Esophagus squamous epithelium (tissue), 5 donors: ENCODE measurements at regions not wholly inside any gene's neighbourhood (a gene's known extent, or its start where the extent isn't known, plus 50 kb on each side); places are given as distances from the start of the nearest gene placed in this dataset.

Source experiments
- DNase-seq: peaks from one replicate; lab custom pipeline; 2025; lab: John Stamatoyannopoulos, UW
- H3K27ac ChIP-seq, 4 donors: fragments of 200-600 bp; sonication (generic); one replicate each; pipeline ENCODE4 v1.5.1; 2016 to 2019; ENCODE audit warnings: mild to moderate bottlenecking in 1 of 4
- H3K27me3 ChIP-seq, 4 donors: fragments of 200-600 bp; sonication (generic); 1 replicate in 3 of 4; 2 replicates in 1 of 4; pipeline versions ENCODE4 v1.5.1 to v1.6.0; 2017 to 2021; ENCODE audit warnings: antibody characterized with exemption in 1 of 4
- H3K36me3 ChIP-seq, 3 donors: fragments of 200-600 bp; sonication (generic); one replicate each; pipeline ENCODE4 v1.5.1; 2016 to 2019
- H3K4me1 ChIP-seq, 3 donors: fragments of 200-600 bp; sonication (generic); one replicate each; pipeline ENCODE4 v1.5.1; 2017 to 2019
- H3K4me3 ChIP-seq, 4 donors: fragments of 200-600 bp; sonication (generic); 1 replicate in 3 of 4; 2 replicates in 1 of 4; pipeline ENCODE4 v1.5.1; 2016 to 2019; ENCODE audit warnings: mild to moderate bottlenecking in 2 of 4, moderate library complexity in 1 of 4
- H3K9me3 ChIP-seq, 3 donors: fragments of 200-600 bp; sonication (generic); one replicate each; pipeline ENCODE4 v1.5.1; 2016 to 2019
- POLR2A ChIP-seq, 4 donors: fragments of 450-650 bp; IDR thresholded peaks; one replicate each; pipeline ENCODE4 v1.6.1; 2017; ENCODE audit warnings: antibody characterized with exemption in 4 of 4, mild to moderate bottlenecking in 4 of 4, moderate library complexity in 3 of 4
- WGBS, 2 donors: methylation state at CpG; one replicate each; pipeline ENCODE4 v1.1.5; 2018; 5-methylcytosine and 5-hydroxymethylcytosine counted together
- intact Hi-C: fragments of 100-400 bp; cut with DNase I; formaldehyde crosslinking; loops from one replicate; pipeline ENCODE4 v1.15.0; 2022
- TF ChIP-seq, protein P1 (sequence below), 6 experiments: fragments of 450-650 bp in 4 of 6; fragments of 200-600 bp in 2 of 6; sonication (generic) in 2 of 6; IDR thresholded peaks; one replicate each; pipeline ENCODE4 v1.5.1; 2016 to 2019; ENCODE audit warnings: antibody characterized with exemption in 6 of 6, mild to moderate bottlenecking in 4 of 6, moderate library complexity in 4 of 6
- donor health status: DM: yes; HTN: yes; CAD: no.

DNA sequence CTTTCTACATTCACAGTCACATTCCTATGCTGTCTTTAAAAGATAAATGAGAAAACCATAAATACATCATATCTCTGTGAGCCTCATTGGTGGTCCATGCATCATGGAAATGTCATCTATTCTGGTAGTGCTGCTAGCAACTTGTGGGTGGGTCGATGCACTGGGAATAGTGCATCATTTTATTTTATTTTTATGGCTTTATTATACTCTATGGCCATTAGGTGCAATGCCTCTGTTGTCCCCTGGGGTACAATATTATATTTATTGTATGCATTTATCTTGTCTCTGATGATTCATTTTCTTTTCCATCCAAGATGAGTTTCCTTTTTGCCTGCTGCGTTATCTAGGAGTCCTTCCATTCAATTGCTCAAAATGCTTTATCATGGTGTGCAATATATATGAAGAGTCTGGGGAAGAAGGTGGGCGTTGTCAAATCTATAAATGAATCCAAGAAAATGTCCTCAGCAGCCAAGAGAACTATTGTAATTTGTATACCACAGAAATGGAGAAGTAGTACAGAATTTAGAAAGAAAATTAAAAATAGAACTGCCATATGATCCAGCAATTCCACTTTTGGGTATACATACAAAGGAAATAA, 324.0 kb downstream of the KCNJ2 start:
- no peaks in the 10 kb centered on the region for H3K9me3 ChIP-seq
- WGBS, 2 donors = 62 to 72% methylated on average over 3 of the region's 3 CpGs
- intact Hi-C loops = no loop called here
- no peaks in the 10 kb centered on the region for H3K36me3 ChIP-seq
- no peak overlapping the region for H3K4me3 ChIP-seq
- no peak overlapping the region for H3K27ac ChIP-seq
- no peak for DNase-seq
- TF ChIP-seq, protein P1, sequence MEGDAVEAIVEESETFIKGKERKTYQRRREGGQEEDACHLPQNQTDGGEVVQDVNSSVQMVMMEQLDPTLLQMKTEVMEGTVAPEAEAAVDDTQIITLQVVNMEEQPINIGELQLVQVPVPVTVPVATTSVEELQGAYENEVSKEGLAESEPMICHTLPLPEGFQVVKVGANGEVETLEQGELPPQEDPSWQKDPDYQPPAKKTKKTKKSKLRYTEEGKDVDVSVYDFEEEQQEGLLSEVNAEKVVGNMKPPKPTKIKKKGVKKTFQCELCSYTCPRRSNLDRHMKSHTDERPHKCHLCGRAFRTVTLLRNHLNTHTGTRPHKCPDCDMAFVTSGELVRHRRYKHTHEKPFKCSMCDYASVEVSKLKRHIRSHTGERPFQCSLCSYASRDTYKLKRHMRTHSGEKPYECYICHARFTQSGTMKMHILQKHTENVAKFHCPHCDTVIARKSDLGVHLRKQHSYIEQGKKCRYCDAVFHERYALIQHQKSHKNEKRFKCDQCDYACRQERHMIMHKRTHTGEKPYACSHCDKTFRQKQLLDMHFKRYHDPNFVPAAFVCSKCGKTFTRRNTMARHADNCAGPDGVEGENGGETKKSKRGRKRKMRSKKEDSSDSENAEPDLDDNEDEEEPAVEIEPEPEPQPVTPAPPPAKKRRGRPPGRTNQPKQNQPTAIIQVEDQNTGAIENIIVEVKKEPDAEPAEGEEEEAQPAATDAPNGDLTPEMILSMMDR (IDR thresholded peaks at IDR 0.05) = peak in 1 of 6 experiments; percentile 6
- no peak for TF ChIP-seq POLR2A (IDR thresholded peaks at IDR 0.05)
- H3K4me1 ChIP-seq = no peaks in the 10 kb centered on the region
- no peaks in the 10 kb centered on the region for H3K27me3 ChIP-seq

DNA sequence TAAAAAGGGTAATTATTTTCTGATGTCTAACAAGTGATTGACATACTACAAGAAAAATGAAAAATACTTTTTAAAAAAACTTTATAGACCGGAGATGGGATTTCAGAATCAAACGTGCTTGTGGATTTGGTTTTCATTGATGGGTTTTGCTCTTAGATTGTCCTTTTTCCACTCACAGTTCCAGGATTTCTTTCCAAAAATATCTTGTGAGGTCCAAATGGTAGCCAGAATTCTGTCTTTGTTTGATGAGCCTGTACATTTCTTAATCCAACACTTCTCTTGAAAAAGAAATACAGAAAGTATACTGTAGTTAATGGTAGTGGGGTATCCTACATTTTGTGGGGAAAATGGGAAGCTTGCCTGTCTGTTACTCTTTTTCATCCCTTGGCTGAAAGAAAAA, 329.3 kb downstream of the KCNJ2 start:
- H3K36me3 ChIP-seq = no peaks in the 10 kb centered on the region
- no peak overlapping the region for H3K27ac ChIP-seq
- H3K9me3 ChIP-seq = no peaks in the 10 kb centered on the region
- H3K4me1 ChIP-seq = no peaks in the 10 kb centered on the region
- H3K4me3 ChIP-seq = no peak overlapping the region
- intact Hi-C loops = no loop called here
- DNase-seq = no peak
- no peaks in the 10 kb centered on the region for H3K27me3 ChIP-seq
- TF ChIP-seq POLR2A (IDR thresholded peaks at IDR 0.05) = no peak
- TF ChIP-seq, protein P1 (IDR thresholded peaks at IDR 0.05) = no peak
- 58 to 69% methylated on average over 2 of the region's 2 CpGs for WGBS, 2 donors

DNA sequence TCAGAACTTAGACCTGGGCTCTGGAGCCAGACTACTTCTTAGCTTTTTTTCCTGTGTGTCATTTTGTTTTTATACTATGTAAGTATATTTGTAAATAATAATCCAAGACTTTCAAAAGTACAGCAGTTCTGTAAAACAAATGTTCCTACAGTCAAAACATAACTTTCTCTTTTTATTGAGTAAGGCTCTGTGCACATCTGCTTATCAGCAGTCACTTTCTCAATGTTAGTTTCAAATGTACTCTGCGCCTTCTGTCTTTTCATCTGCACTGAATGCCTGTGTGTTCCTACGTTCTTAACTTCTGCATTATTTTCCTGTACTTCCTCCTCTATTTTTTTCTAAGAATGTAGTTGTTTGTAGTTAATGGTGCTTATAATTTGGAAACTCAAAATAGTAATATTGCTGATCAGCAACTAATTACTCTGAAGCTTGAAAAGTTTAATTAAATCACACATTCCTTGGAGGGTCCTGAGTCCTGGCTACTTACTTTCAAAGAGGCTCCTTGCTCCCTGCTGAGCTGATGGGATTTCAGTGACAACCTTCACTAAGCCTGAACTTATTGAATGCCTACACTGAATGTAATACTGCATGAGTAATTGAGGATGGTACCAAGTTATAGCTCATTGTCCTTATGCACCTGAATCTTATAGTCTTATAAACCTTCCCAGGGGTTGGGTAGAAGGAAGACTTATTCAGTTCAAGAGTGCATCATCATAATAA, 329.9 kb downstream of the KCNJ2 start:
- 47 to 61% methylated on average over 2 of the region's 2 CpGs for WGBS, 2 donors

DNA sequence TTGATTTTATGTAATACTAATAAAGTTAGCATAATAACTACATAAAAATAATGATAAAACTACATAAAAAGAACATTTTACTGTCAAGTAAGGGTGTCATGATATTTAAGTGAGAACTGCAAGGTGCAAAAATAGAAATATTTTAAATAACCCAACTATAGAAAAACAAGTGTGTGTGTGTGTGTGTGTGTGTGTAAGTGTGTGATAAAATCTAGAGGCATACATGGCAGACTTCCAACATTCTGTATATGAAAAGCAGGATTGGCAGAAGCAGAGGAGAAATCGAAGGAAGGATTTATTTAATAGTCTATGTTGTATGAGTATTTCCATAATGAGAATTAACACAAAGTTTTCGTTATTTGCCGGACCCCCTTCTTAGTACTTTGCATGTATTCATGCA, 334.1 kb downstream of the KCNJ2 start:
- Histone ChIP-seq H3K27ac (no peak overlapping the region), H3K9me3 (no peaks in the 10 kb centered on the region), H3K36me3 (no peaks in the 10 kb centered on the region), H3K4me1 (no peaks in the 10 kb centered on the region), H3K27me3 (no peaks in the 10 kb centered on the region), H3K4me3 (no peak overlapping the region)
- intact Hi-C loops = no loop called here
- TF ChIP-seq POLR2A (IDR thresholded peaks at IDR 0.05) = no peak
- TF ChIP-seq, protein P1 (IDR thresholded peaks at IDR 0.05) = no peak
- no peak for DNase-seq
- 52 to 73% methylated on average over 3 of the region's 3 CpGs for WGBS, 2 donors

More for the DNA sequence above, 329.9 kb downstream of the KCNJ2 start:
- TF ChIP-seq POLR2A (IDR thresholded peaks at IDR 0.05) = no peak
- TF ChIP-seq, protein P1 (IDR thresholded peaks at IDR 0.05) = no peak
- Histone ChIP-seq H3K9me3 (no peaks in the 10 kb centered on the region), H3K27me3 (no peaks in the 10 kb centered on the region), H3K27ac (no peak overlapping the region), H3K4me3 (no peak overlapping the region), H3K36me3 (no peaks in the 10 kb centered on the region), H3K4me1 (no peaks in the 10 kb centered on the region)
- DNase-seq = no peak
- intact Hi-C loops = no loop called here

DNA sequence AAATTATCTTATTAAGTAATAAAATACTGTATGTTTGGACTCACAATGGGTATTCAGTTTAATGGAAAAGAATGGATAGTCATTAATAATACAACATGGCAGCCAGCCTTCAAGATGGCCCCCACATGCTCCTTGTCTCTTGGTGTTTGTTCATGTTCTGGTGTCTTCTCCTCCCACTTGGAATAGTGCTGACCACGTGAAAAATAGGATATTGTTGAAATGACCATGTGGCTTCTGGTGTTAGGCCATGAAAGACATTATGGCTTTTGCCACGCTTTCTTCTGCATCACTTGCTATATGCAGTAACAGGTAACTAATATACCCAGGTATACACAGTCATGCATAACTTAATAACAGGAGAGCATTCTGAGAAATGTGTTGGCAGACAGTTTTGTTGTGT, 341.0 kb downstream of the KCNJ2 start:
- WGBS, 2 donors = 56 to 82% methylated on average over 2 of the region's 2 CpGs
- intact Hi-C loops = no loop called here

More for the DNA sequence above, 341.0 kb downstream of the KCNJ2 start:
- Histone ChIP-seq H3K36me3 (no peaks in the 10 kb centered on the region), H3K4me1 (no peaks in the 10 kb centered on the region), H3K9me3 (no peaks in the 10 kb centered on the region), H3K27me3 (no peaks in the 10 kb centered on the region), H3K27ac (no peak overlapping the region), H3K4me3 (no peak overlapping the region)
- TF ChIP-seq, protein P1 (IDR thresholded peaks at IDR 0.05) = no peak
- TF ChIP-seq POLR2A (IDR thresholded peaks at IDR 0.05) = no peak
- DNase-seq = no peak
